SH-SY5Y (cell line): ENCODE measurements at regions not wholly inside any gene's neighbourhood (a gene's known extent, or its start where the extent isn't known, plus 50 kb on each side); places are given as distances from the start of the nearest gene placed in this dataset.

Experiments used
- GATA2 ChIP-seq: IDR thresholded peaks from 2 replicates; pipeline ENCODE4 v1.6.1; 2011; ENCODE audit warnings: mild to moderate bottlenecking, low read depth, low read length
- GATA3 ChIP-seq: IDR thresholded peaks from 2 replicates; pipeline ENCODE4 v1.6.1; 2011; ENCODE audit warnings: low read depth, mild to moderate bottlenecking, low read length, moderate library complexity

- TF ChIP-seq GATA2 (no peak), GATA3 (no peak)
These were observed 89.8 kb upstream of the ITGA4 start for GRCh38 chr2:181367411-181367810.
